ENCODE measurements at regions not wholly inside any gene's neighbourhood (a gene's known extent, or its start where the extent isn't known, plus 50 kb on each side); places are given as distances from the start of the nearest gene placed in this dataset.

GRCh38 chr1:53406551-53407235 is 52.5 kb upstream of the DMRTB1 start:
- no peak for TF ChIP-seq CTCF (conservative IDR thresholded peaks at IDR 0.05; ENCODE audit: low read depth, low read length)
- no peak overlapping the region for H3K4me3 ChIP-seq (ENCODE audit: low read depth, low read length)
- DNase-seq (ENCODE audit: low read depth), result no peak

- no peak overlapping the region for H3K4me3 ChIP-seq (ENCODE audit: low read depth, low read length)
- no peak for DNase-seq (ENCODE audit: low read depth)
- no peak for TF ChIP-seq CTCF (conservative IDR thresholded peaks at IDR 0.05; ENCODE audit: low read depth, low read length)
Measured at GRCh38 chr1:53408013-53408754, 51.0 kb upstream of the DMRTB1 start.

- no peak overlapping the region for H3K4me3 ChIP-seq (ENCODE audit: low read depth, low read length)
- TF ChIP-seq CTCF (conservative IDR thresholded peaks at IDR 0.05; ENCODE audit: low read depth, low read length), result no peak
- DNase-seq (ENCODE audit: low read depth), result no peak
Measured at GRCh38 chr1:53408755-53409129, 50.5 kb upstream of the DMRTB1 start.

GRCh38 chr1:53409233-53409632 is 50.0 kb upstream of the DMRTB1 start:
- no peak for DNase-seq (ENCODE audit: low read depth)
- no peak overlapping the region for H3K4me3 ChIP-seq (ENCODE audit: low read depth, low read length)
- TF ChIP-seq CTCF (conservative IDR thresholded peaks at IDR 0.05; ENCODE audit: low read depth, low read length), result no peak
